HG03342 (cell line): ENCODE measurements at regions not wholly inside any gene's neighbourhood (a gene's known extent, or its start where the extent isn't known, plus 50 kb on each side); places are given as distances from the start of the nearest gene placed in this dataset.

Source experiments
- ATAC-seq: cut with Tn5 transposase; IDR thresholded peaks from one replicate; pipeline ENCODE4 v1.9.1; 2021; ENCODE audit warnings: mild to moderate bottlenecking, moderate library complexity; ENCODE audit not compliant: unreplicated experiment

- no peak for ATAC-seq
Observed at GRCh38 chr2:8225266-8225665, 456.6 kb upstream of the ID2 start.

- ATAC-seq: no peak
Observed at GRCh38 chr2:8225798-8226197, 456.1 kb upstream of the ID2 start.

- ATAC-seq: peak; percentile 92
Observed at GRCh38 chr2:8229546-8229986, 452.3 kb upstream of the ID2 start.

- no peak for ATAC-seq
Observed at GRCh38 chr2:8230466-8230865, 451.4 kb upstream of the ID2 start.

GRCh38 chr2:8231902-8232301 is 450.0 kb upstream of the ID2 start:
- no peak for ATAC-seq

GRCh38 chr2:8232871-8233270 is 449.0 kb upstream of the ID2 start:
- no peak for ATAC-seq

GRCh38 chr2:8234253-8234652 is 447.6 kb upstream of the ID2 start:
- peak; percentile 36 for ATAC-seq

- ATAC-seq: peak; percentile 89
Observed at GRCh38 chr2:8234757-8235374, 447.0 kb upstream of the ID2 start.

GRCh38 chr2:8235419-8235818 is 446.4 kb upstream of the ID2 start:
- peak; percentile 0 for ATAC-seq

- no peak for ATAC-seq
Observed at GRCh38 chr2:8236391-8236790, 445.5 kb upstream of the ID2 start.

- ATAC-seq: no peak
Observed at GRCh38 chr2:8238521-8239230, 443.2 kb upstream of the ID2 start.

GRCh38 chr2:8239531-8240088 is 442.2 kb upstream of the ID2 start:
- no peak for ATAC-seq

- no peak for ATAC-seq
Observed at GRCh38 chr2:8241317-8241716, 440.5 kb upstream of the ID2 start.

- no peak for ATAC-seq
Observed at GRCh38 chr2:8242739-8243138, 439.1 kb upstream of the ID2 start.

- ATAC-seq: no peak
Observed at GRCh38 chr2:8243748-8244400, 438.0 kb upstream of the ID2 start.

- no peak for ATAC-seq
Observed at GRCh38 chr2:8244639-8245038, 437.2 kb upstream of the ID2 start.

GRCh38 chr2:8246137-8246536 is 435.7 kb upstream of the ID2 start:
- no peak for ATAC-seq

- no peak for ATAC-seq
Observed at GRCh38 chr2:8247905-8248622, 433.8 kb upstream of the ID2 start.

GRCh38 chr2:8248623-8248957 is 433.3 kb upstream of the ID2 start:
- ATAC-seq: no peak

- ATAC-seq: no peak
Observed at GRCh38 chr2:8249141-8249540, 432.7 kb upstream of the ID2 start.

- ATAC-seq: no peak
Observed at GRCh38 chr2:8249769-8250168, 432.1 kb upstream of the ID2 start.
